MM.1S (cell line): ENCODE measurements at regions not wholly inside any gene's neighbourhood (a gene's known extent, or its start where the extent isn't known, plus 50 kb on each side); places are given as distances from the start of the nearest gene placed in this dataset.
"Not testable (repeated sequence)": the region's sequence is repeated elsewhere in the genome, so short reads cannot be mapped to it uniquely, and the experiment has no call there.

Experiments used
- DNase-seq: peaks from one replicate; pipeline ENCODE4 v3.0.0-alpha.2; 2015
- H2AFZ ChIP-seq: fragments of 300-600 bp; sonication (generic); 2 replicates; pipeline ENCODE4 v1.6.0; 2016; ENCODE audit warnings: antibody characterized with exemption, low read length
- H3F3A ChIP-seq: fragments of 300-600 bp; sonication (generic); 2 replicates; pipeline ENCODE4 v1.6.1; 2016; ENCODE audit warnings: mild to moderate bottlenecking, antibody characterized with exemption, low read length, moderate library complexity, mixed read lengths; ENCODE audit not compliant: insufficient read depth
- H3K27ac ChIP-seq: fragments of 300-600 bp; sonication (generic); 2 replicates; pipeline ENCODE4 v1.5.1; 2016; ENCODE audit warnings: mild to moderate bottlenecking, low read length
- H3K27me3 ChIP-seq: fragments of 300-600 bp; sonication (generic); replicated peaks from 2 replicates; pipeline ENCODE4 v1.6.0; 2016; ENCODE audit warnings: low read length; ENCODE audit not compliant: insufficient read depth
- H3K36me3 ChIP-seq: fragments of 300-600 bp; sonication (generic); replicated peaks from 2 replicates; pipeline ENCODE4 v1.6.1; 2016; ENCODE audit warnings: mild to moderate bottlenecking, low read length, mixed read lengths; ENCODE audit not compliant: insufficient read depth
- H3K4me1 ChIP-seq: fragments of 300-600 bp; sonication (generic); 2 replicates; pipeline ENCODE4 v1.6.1; 2016; ENCODE audit warnings: low read length, mixed read lengths
- H3K4me2 ChIP-seq: fragments of 300-600 bp; sonication (generic); 2 replicates; pipeline ENCODE4 v1.6.0; 2016; ENCODE audit warnings: low read depth, low read length
- H3K4me3 ChIP-seq: fragments of 300-600 bp; sonication (generic); 2 replicates; pipeline ENCODE4 v1.5.1; 2016; ENCODE audit warnings: low read length, mixed read lengths
- H3K79me2 ChIP-seq: fragments of 300-600 bp; sonication (generic); 2 replicates; pipeline ENCODE4 v1.6.1; 2016; ENCODE audit warnings: mixed run types, low read length, mixed read lengths
- H3K9ac ChIP-seq: fragments of 300-600 bp; sonication (generic); 2 replicates; pipeline ENCODE4 v1.6.1; 2016; ENCODE audit warnings: low read length, mixed read lengths
- H3K9me2 ChIP-seq: fragments of 300-600 bp; sonication (generic); replicated peaks from 2 replicates; pipeline ENCODE4 v1.6.1; 2016; ENCODE audit warnings: mild to moderate bottlenecking, low read length, mixed read lengths; ENCODE audit not compliant: insufficient read depth
- H3K9me3 ChIP-seq: fragments of 300-600 bp; sonication (generic); replicated peaks from 2 replicates; pipeline ENCODE4 v1.6.1; 2016; ENCODE audit warnings: mild to moderate bottlenecking, low read length, mixed read lengths; ENCODE audit not compliant: insufficient read depth
- H4K20me1 ChIP-seq: fragments of 300-600 bp; sonication (generic); 2 replicates; pipeline ENCODE4 v1.6.1; 2016; ENCODE audit warnings: mild to moderate bottlenecking, low read length, moderate library complexity, mixed read lengths; ENCODE audit not compliant: insufficient read depth
- EZH2 ChIP-seq: fragments of 300-600 bp; sonication (generic); optimal IDR thresholded peaks from 2 replicates; pipeline ENCODE3; 2017; ENCODE audit warnings: low read depth, mild to moderate bottlenecking, antibody characterized with exemption, low read length, mixed read lengths
- EZH2phosphoT487 ChIP-seq: fragments of 300-600 bp; sonication (generic); IDR thresholded peaks from 2 replicates; pipeline ENCODE4 v1.6.1; 2018; ENCODE audit warnings: antibody characterized with exemption, low read length
- TF ChIP-seq, protein P1 (sequence below): fragments of 300-600 bp; sonication (generic); IDR thresholded peaks from 2 replicates; pipeline ENCODE4 v1.5.1; 2016; ENCODE audit warnings: antibody characterized with exemption, low read length, mixed read lengths

DNA sequence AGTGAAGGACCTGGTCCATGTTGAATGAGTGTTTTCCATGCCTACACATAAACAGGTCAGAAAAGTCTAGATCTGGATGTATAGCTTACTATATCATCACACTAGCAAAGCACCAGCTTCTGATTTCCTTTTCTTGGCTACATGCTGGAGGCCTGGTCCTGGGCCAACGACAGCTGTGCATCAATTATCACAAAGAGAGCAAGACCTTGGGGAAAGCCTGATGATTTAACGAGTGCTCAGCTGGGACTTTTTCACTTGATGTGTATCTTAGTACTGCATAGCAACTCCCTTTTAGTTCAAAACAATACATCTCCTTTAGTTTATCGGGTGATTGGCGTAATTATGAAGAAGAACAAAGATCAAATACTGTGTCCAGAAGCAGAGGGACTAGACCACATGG, 358.2 kb downstream of the KIF2B start:
- Histone ChIP-seq H3K4me3 (no peak overlapping the region), H3K36me3 (no peaks in the 10 kb centered on the region), H3K79me2 (no peaks in the 10 kb centered on the region), H2AFZ (no peak overlapping the region), H3K27ac (no peak overlapping the region), H3K27me3 (no peaks in the 10 kb centered on the region), H3F3A (no peaks in the 10 kb centered on the region), H3K9ac (no peak overlapping the region), H3K4me1 (peaks cover 11% of the 10 kb centered on the region), H3K4me2 (no peak overlapping the region), H3K9me3 (no peaks in the 10 kb centered on the region), H4K20me1 (no peaks in the 10 kb centered on the region), H3K9me2 (no peaks in the 10 kb centered on the region)
- no peak for DNase-seq
- no peak for TF ChIP-seq EZH2phosphoT487
- TF ChIP-seq, protein P1, sequence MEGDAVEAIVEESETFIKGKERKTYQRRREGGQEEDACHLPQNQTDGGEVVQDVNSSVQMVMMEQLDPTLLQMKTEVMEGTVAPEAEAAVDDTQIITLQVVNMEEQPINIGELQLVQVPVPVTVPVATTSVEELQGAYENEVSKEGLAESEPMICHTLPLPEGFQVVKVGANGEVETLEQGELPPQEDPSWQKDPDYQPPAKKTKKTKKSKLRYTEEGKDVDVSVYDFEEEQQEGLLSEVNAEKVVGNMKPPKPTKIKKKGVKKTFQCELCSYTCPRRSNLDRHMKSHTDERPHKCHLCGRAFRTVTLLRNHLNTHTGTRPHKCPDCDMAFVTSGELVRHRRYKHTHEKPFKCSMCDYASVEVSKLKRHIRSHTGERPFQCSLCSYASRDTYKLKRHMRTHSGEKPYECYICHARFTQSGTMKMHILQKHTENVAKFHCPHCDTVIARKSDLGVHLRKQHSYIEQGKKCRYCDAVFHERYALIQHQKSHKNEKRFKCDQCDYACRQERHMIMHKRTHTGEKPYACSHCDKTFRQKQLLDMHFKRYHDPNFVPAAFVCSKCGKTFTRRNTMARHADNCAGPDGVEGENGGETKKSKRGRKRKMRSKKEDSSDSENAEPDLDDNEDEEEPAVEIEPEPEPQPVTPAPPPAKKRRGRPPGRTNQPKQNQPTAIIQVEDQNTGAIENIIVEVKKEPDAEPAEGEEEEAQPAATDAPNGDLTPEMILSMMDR: no peak
- no peak for TF ChIP-seq EZH2

DNA sequence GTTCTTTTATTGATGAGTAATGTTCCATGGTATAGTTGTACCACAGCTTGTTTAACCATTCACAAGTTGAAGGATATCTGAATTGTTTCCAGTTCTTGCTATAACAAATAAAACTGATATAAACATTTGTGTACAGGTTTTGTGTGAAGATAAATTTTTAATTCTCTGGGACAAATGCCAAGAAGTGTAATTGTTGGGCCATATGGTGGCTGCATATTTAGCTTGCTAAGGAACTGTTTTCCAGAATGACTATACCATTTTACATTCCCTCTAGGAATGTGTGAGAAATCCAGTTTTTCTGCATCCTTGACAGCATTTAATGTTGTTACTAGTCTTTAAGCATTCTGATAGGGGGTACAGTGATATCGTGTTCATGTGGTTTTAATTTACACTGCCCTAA, 368.5 kb downstream of the KIF2B start:
- Histone ChIP-seq H3K9me3 (no peaks in the 10 kb centered on the region), H3K9ac (no peak overlapping the region), H2AFZ (no peak overlapping the region), H3K9me2 (no peaks in the 10 kb centered on the region), H3K36me3 (no peaks in the 10 kb centered on the region), H3F3A (no peaks in the 10 kb centered on the region), H3K27me3 (no peaks in the 10 kb centered on the region), H3K4me2 (no peak overlapping the region), H3K79me2 (no peaks in the 10 kb centered on the region), H4K20me1 (no peaks in the 10 kb centered on the region), H3K4me1 (no peaks in the 10 kb centered on the region), H3K27ac (no peak overlapping the region), H3K4me3 (no peak overlapping the region)
- TF ChIP-seq, protein P1: no peak
- TF ChIP-seq EZH2: no peak
- no peak for DNase-seq

DNA sequence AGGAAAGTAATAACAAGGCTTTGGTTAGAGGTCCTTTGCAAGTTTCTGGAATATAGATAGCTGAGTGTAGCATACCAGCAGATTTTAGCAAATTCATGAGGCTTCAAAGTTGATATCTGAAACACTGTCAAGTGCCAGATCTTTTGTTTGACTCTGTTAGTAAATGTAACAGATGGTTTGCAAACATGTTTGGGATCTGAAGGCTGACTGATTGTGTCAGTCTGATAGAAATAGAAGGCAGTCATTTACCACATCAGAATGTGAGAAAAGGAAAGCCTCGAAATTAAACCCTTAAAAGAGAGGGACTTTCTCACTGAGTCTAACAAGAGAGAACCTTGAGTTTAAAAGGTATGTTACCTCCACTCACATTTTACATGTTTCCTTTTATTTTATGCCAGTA, 371.5 kb downstream of the KIF2B start:
- TF ChIP-seq, protein P1: no peak
- no peak for TF ChIP-seq EZH2phosphoT487
- TF ChIP-seq EZH2: no peak
- no peaks in the 10 kb centered on the region for H3K9me3 ChIP-seq
- no peaks in the 10 kb centered on the region for H3K9me2 ChIP-seq
- H3K4me1 ChIP-seq: no peaks in the 10 kb centered on the region
- no peak for DNase-seq
- H3K27ac ChIP-seq: no peak overlapping the region
- H3K4me2 ChIP-seq: no peak overlapping the region
- no peaks in the 10 kb centered on the region for H3K27me3 ChIP-seq
- no peak overlapping the region for H3K9ac ChIP-seq
- H4K20me1 ChIP-seq: no peaks in the 10 kb centered on the region
- no peaks in the 10 kb centered on the region for H3K79me2 ChIP-seq
- H2AFZ ChIP-seq: no peak overlapping the region
- H3K36me3 ChIP-seq: no peaks in the 10 kb centered on the region
- no peak overlapping the region for H3K4me3 ChIP-seq
- no peaks in the 10 kb centered on the region for H3F3A ChIP-seq

DNA sequence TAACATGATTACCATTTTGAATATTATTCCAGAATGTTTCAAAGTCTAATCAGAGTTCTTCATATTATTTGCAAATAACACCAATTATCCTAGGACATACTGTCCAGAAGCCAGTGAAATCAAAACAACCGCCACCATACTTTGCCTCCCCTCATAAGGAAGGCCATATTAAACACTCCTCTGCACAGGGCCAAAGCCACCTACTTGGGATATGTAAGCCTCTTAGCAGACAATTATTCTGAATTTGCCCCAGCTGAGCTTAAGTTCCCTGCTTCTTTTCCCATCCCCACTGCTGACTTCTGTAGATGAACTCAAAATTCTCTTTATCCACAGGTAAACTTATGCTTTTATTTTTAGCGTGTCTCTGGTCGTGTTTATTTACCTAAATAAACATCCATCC, 374.0 kb downstream of the KIF2B start:
- H3K27me3 ChIP-seq: no peaks in the 10 kb centered on the region
- H3K4me1 ChIP-seq: no peaks in the 10 kb centered on the region
- TF ChIP-seq, protein P1: no peak
- TF ChIP-seq EZH2 (no peak), EZH2phosphoT487 (no peak)
- H3K9ac ChIP-seq: no peak overlapping the region
- no peaks in the 10 kb centered on the region for H3K79me2 ChIP-seq
- H2AFZ ChIP-seq: no peak overlapping the region
- no peak overlapping the region for H3K4me2 ChIP-seq
- no peaks in the 10 kb centered on the region for H3K36me3 ChIP-seq
- H3K4me3 ChIP-seq: no peak overlapping the region
- H3K27ac ChIP-seq: no peak overlapping the region
- no peaks in the 10 kb centered on the region for H3F3A ChIP-seq
- no peaks in the 10 kb centered on the region for H4K20me1 ChIP-seq
- no peaks in the 10 kb centered on the region for H3K9me2 ChIP-seq
- no peak for DNase-seq
- no peaks in the 10 kb centered on the region for H3K9me3 ChIP-seq

DNA sequence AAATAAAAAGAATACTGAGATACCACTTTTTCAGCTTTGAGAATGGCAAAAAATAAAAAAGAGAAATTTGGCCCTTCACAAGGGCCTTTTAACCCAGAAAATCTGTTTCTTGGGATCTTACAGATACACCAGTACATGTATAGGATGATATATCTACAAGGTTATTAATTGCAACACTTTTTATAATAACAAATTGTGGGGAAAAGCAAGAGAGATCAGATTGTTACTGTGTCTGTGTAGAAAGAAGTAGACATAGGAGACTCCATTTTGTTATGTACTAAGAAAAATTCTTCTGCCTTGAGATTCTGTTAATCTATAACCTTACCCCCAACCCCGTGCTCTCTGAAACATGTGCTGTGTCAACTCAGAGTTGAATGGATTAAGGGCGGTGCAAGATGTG, 378.7 kb downstream of the KIF2B start:
- 0 out of 2 replicates have a peak overlapping the region, but pooled peaks have one; percentile 2 for H3K4me2 ChIP-seq
- not testable (repeated sequence) for H3K4me3 ChIP-seq, H3K9me3 ChIP-seq, H3K9ac ChIP-seq, H2AFZ ChIP-seq, H3K4me1 ChIP-seq, DNase-seq, H3K36me3 ChIP-seq, H4K20me1 ChIP-seq, H3K79me2 ChIP-seq, H3K9me2 ChIP-seq, H3K27me3 ChIP-seq, H3K27ac ChIP-seq, H3F3A ChIP-seq
